ENCODE measurements at regions not wholly inside any gene's neighbourhood (a gene's known extent, or its start where the extent isn't known, plus 50 kb on each side); places are given as distances from the start of the nearest gene placed in this dataset.

- DNase-seq (ENCODE audit: low read depth in 2 of 2, low spot score in 1 of 2): no peak
Measured at GRCh38 chr10:113320211-113320610, 232.6 kb upstream of the HABP2 start.

GRCh38 chr10:113320987-113321386, 231.9 kb upstream of the HABP2 start:
- no peak for DNase-seq (ENCODE audit: low read depth in 2 of 2, low spot score in 1 of 2)

GRCh38 chr10:113322843-113323242, 230.0 kb upstream of the HABP2 start:
- no peak for DNase-seq (ENCODE audit: low read depth in 2 of 2, low spot score in 1 of 2)

- no peak for DNase-seq (ENCODE audit: low read depth in 2 of 2, low spot score in 1 of 2)
Measured at GRCh38 chr10:113323985-113324384, 228.9 kb upstream of the HABP2 start.

GRCh38 chr10:113326160-113327111, 226.4 kb upstream of the HABP2 start:
- DNase-seq (ENCODE audit: low read depth in 2 of 2, low spot score in 1 of 2): no peak

- DNase-seq (ENCODE audit: low read depth in 2 of 2, low spot score in 1 of 2): no peak
Measured at GRCh38 chr10:113329121-113329596, 223.7 kb upstream of the HABP2 start.

- DNase-seq (ENCODE audit: low read depth in 2 of 2, low spot score in 1 of 2): no peak
Measured at GRCh38 chr10:113331961-113332360, 220.9 kb upstream of the HABP2 start.

- DNase-seq (ENCODE audit: low read depth in 2 of 2, low spot score in 1 of 2): no peak
Measured at GRCh38 chr10:113333313-113333712, 219.5 kb upstream of the HABP2 start.

GRCh38 chr10:113335592-113335991, 217.3 kb upstream of the HABP2 start:
- DNase-seq (ENCODE audit: low read depth in 2 of 2, low spot score in 1 of 2): no peak

- no peak for DNase-seq (ENCODE audit: low read depth in 2 of 2, low spot score in 1 of 2)
Measured at GRCh38 chr10:113336549-113337130, 216.2 kb upstream of the HABP2 start.

GRCh38 chr10:113337142-113337541, 215.7 kb upstream of the HABP2 start:
- no peak for DNase-seq (ENCODE audit: low read depth in 2 of 2, low spot score in 1 of 2)

- DNase-seq (ENCODE audit: low read depth in 2 of 2, low spot score in 1 of 2): no peak
Measured at GRCh38 chr10:113339121-113339520, 213.7 kb upstream of the HABP2 start.

- DNase-seq (ENCODE audit: low read depth in 2 of 2, low spot score in 1 of 2): no peak
Measured at GRCh38 chr10:113340282-113340681, 212.6 kb upstream of the HABP2 start.

GRCh38 chr10:113341138-113341537, 211.7 kb upstream of the HABP2 start:
- DNase-seq (ENCODE audit: low read depth in 2 of 2, low spot score in 1 of 2): no peak

- no peak for DNase-seq (ENCODE audit: low read depth in 2 of 2, low spot score in 1 of 2)
Measured at GRCh38 chr10:113345826-113346624, 206.8 kb upstream of the HABP2 start.

GRCh38 chr10:113347508-113347907, 205.3 kb upstream of the HABP2 start:
- DNase-seq (ENCODE audit: low read depth in 2 of 2, low spot score in 1 of 2): no peak

- DNase-seq (ENCODE audit: low read depth in 2 of 2, low spot score in 1 of 2): no peak
Measured at GRCh38 chr10:113348694-113349093, 204.2 kb upstream of the HABP2 start.

GRCh38 chr10:113350311-113351040, 202.4 kb upstream of the HABP2 start:
- DNase-seq (ENCODE audit: low read depth in 2 of 2, low spot score in 1 of 2): no peak

GRCh38 chr10:113354711-113355110, 198.1 kb upstream of the HABP2 start:
- DNase-seq (ENCODE audit: low read depth in 2 of 2, low spot score in 1 of 2): no peak

GRCh38 chr10:113356794-113357680, 195.8 kb upstream of the HABP2 start:
- no peak for DNase-seq (ENCODE audit: low read depth in 2 of 2, low spot score in 1 of 2)

Measured in stimulated activated CD8-positive, alpha-beta memory T cell treated with anti-CD3 and anti-CD28 coated beads, Interleukin-4, amount 100 ng/mL, for 4 hours (primary cell).